Stimulated activated CD8-positive, alpha-beta memory T cell treated with anti-CD3 and anti-CD28 coated beads, Interleukin-15, amount 100 ng/mL, for 4 hours (primary cell): ENCODE measurements at regions not wholly inside any gene's neighbourhood (a gene's known extent, or its start where the extent isn't known, plus 50 kb on each side); places are given as distances from the start of the nearest gene placed in this dataset.

Experiments
- DNase-seq, 2 donors: peaks; one replicate each; pipeline ENCODE4 v3.0.0-alpha.2; 2020; ENCODE audit warnings: low read depth in 2 of 2

DNA sequence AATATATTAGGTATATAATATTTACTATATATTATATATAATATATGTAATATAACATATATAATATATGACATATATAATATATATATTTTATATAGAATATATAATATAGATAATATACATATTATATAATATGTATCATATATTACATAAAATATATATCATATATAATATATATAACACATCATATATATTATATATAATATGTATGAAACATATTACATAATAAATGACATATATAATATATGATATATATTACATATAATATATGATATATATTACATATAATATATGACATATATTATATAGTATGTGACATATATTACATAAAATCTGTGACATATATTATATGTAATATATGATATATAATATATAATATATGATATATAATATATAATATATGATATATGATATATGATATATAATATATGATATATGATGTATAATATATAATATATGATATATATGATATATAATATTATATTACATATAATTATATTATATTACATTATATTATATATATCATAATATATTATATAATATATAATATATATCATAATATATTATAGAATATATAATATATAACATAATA, 119.5 kb upstream of the RIMBP3 start:
- no peak for DNase-seq

- DNase-seq, result peak in 1 of 2 donors; percentile 36
Measured at GRCh38 chr22:18730410-18730809, 118.7 kb upstream of the RIMBP3 start.
